NB4 (cell line): ENCODE measurements at regions not wholly inside any gene's neighbourhood (a gene's known extent, or its start where the extent isn't known, plus 50 kb on each side); places are given as distances from the start of the nearest gene placed in this dataset.

Experiments
- POLR2A ChIP-seq: IDR thresholded peaks from 2 replicates; pipeline ENCODE4 v1.6.1; 2011; ENCODE audit warnings: mild to moderate bottlenecking; ENCODE audit not compliant: insufficient read length; ENCODE audit errors: extremely low read depth
- TF ChIP-seq, protein P1 (sequence below): IDR thresholded peaks from 2 replicates; pipeline ENCODE4 v1.6.1; 2011; ENCODE audit warnings: low read depth, low read length

DNA sequence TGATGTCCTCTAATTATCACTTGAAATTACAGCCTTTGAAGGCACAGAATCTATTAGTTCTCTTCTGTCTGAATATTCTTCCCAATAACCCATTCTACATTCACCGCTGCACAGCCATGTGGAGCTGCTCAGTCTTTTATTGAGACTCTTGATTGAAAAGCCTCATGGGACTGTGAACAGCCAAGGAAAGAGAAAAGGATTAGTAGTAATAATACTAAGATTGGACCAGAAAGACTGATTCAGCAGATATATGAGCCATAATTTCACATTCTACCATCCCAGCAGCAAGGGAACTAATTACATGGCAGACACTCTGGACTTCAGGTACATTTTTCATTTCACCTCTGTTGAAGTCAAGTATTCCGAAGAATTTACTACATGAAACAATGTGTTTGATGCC lies 2471.7 kb downstream of the ARAP2 start:
- TF ChIP-seq, protein P1, sequence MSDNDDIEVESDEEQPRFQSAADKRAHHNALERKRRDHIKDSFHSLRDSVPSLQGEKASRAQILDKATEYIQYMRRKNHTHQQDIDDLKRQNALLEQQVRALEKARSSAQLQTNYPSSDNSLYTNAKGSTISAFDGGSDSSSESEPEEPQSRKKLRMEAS, result no peak
- TF ChIP-seq POLR2A, result no peak
